HepG2 (cell line): ENCODE measurements at regions not wholly inside any gene's neighbourhood (a gene's known extent, or its start where the extent isn't known, plus 50 kb on each side); places are given as distances from the start of the nearest gene placed in this dataset.

Experiments
- HIC2 ChIP-seq: sonication (generic); formaldehyde crosslinking; IDR thresholded peaks from 2 replicates; pipeline ENCODE4 v1.9.0; 2022; ENCODE audit warnings: low read depth, missing genetic modification reagents
- HMG20A ChIP-seq: IDR thresholded peaks from 2 replicates; pipeline ENCODE4 v1.6.1; 2016; ENCODE audit warnings: borderline replicate concordance
- HMG20B ChIP-seq: conservative IDR thresholded peaks from 2 replicates; pipeline ENCODE4 v1.6.1; 2016; ENCODE audit warnings: missing genetic modification reagents, missing compliant biosample characterization
- IRF2 ChIP-seq: IDR thresholded peaks from 2 replicates; pipeline ENCODE4 v1.6.1; 2018; ENCODE audit warnings: missing genetic modification reagents, missing compliant biosample characterization
- ISX ChIP-seq: sonication (generic); formaldehyde crosslinking; conservative IDR thresholded peaks from 2 replicates; pipeline ENCODE4 v1.5.0; 2020; ENCODE audit warnings: missing genetic modification reagents
- LRRFIP1 ChIP-seq: sonication (generic); formaldehyde crosslinking; conservative IDR thresholded peaks from 2 replicates; pipeline ENCODE4 v1.4.0; 2020; ENCODE audit warnings: missing genetic modification reagents
- MTA1 ChIP-seq: sonication (generic); formaldehyde crosslinking; IDR thresholded peaks from 2 replicates; pipeline ENCODE4 v1.4.0; 2020; ENCODE audit warnings: missing genetic modification reagents, mild to moderate bottlenecking, borderline replicate concordance
- POGZ ChIP-seq: sonication (generic); formaldehyde crosslinking; IDR thresholded peaks from 2 replicates; pipeline ENCODE4 v1.4.0; 2020; ENCODE audit warnings: mild to moderate bottlenecking, missing genetic modification reagents
- PRDM15 ChIP-seq: sonication (generic); formaldehyde crosslinking; IDR thresholded peaks from 2 replicates; pipeline ENCODE4 v1.4.0; 2020; ENCODE audit warnings: missing genetic modification reagents
- SAFB2 ChIP-seq: sonication (generic); formaldehyde crosslinking; IDR thresholded peaks from 2 replicates; pipeline ENCODE4 v1.5.1; 2020; ENCODE audit warnings: missing genetic modification reagents, low read depth, mild to moderate bottlenecking, borderline replicate concordance
- THAP8 ChIP-seq: sonication (generic); formaldehyde crosslinking; IDR thresholded peaks from 2 replicates; pipeline ENCODE4 v1.5.1; 2020; ENCODE audit warnings: missing genetic modification reagents, mild to moderate bottlenecking, borderline replicate concordance
- TMF1 ChIP-seq: sonication (generic); formaldehyde crosslinking; IDR thresholded peaks from 2 replicates; pipeline ENCODE4 v1.8.1; 2022; ENCODE audit warnings: low read depth, missing genetic modification reagents
- TRIM24 ChIP-seq: sonication (generic); formaldehyde crosslinking; IDR thresholded peaks from 2 replicates; pipeline ENCODE4 v1.8.0; 2022; ENCODE audit warnings: mild to moderate bottlenecking, missing genetic modification reagents
- ZBTB7A ChIP-seq: sonication (generic); formaldehyde crosslinking; IDR thresholded peaks from 2 replicates; pipeline ENCODE4 v1.8.0; 2022; ENCODE audit warnings: mild to moderate bottlenecking, missing genetic modification reagents
- ZFP36L2 ChIP-seq: sonication (generic); formaldehyde crosslinking; IDR thresholded peaks from 2 replicates; pipeline ENCODE4 v1.4.0; 2020; ENCODE audit warnings: missing genetic modification reagents
- ZFP41 ChIP-seq: sonication (generic); formaldehyde crosslinking; IDR thresholded peaks from 2 replicates; pipeline ENCODE4 v1.4.0; 2020; ENCODE audit warnings: mild to moderate bottlenecking, missing genetic modification reagents, borderline replicate concordance
- ZFYVE20 ChIP-seq: sonication (generic); formaldehyde crosslinking; IDR thresholded peaks from 2 replicates; pipeline ENCODE4 v1.8.0; 2023; ENCODE audit warnings: low read depth, mild to moderate bottlenecking, moderate library complexity, missing genetic modification reagents, borderline replicate concordance
- ZMYM2 ChIP-seq: sonication (generic); formaldehyde crosslinking; IDR thresholded peaks from 2 replicates; pipeline ENCODE4 v1.8.0; 2022; ENCODE audit warnings: mild to moderate bottlenecking, missing genetic modification reagents
- ZNF766 ChIP-seq: sonication (generic); formaldehyde crosslinking; IDR thresholded peaks from 2 replicates; pipeline ENCODE4 v1.5.0; 2020; ENCODE audit warnings: missing genetic modification reagents, borderline replicate concordance
- ZNF83 ChIP-seq: sonication (generic); formaldehyde crosslinking; IDR thresholded peaks from 2 replicates; pipeline ENCODE4 v1.4.0; 2020; ENCODE audit warnings: missing genetic modification reagents, mild to moderate bottlenecking, borderline replicate concordance

- TF ChIP-seq ZNF83 (CRISPR knock-in tag) (no peak), MTA1 (no peak), THAP8 (CRISPR knock-in tag) (no peak), ZFP41 (CRISPR knock-in tag) (no peak), HIC2 (CRISPR knock-in tag) (no peak), SAFB2 (CRISPR knock-in tag) (peak; percentile 62; the same call in 1 of the 2 replicates), ZNF766 (CRISPR knock-in tag) (peak; percentile 80; the same call in 1 of the 2 replicates), LRRFIP1 (CRISPR knock-in tag) (no peak), TMF1 (CRISPR knock-in tag) (0 out of 2 replicates have a peak, but pooled peaks have one; percentile 49), ZFP36L2 (CRISPR knock-in tag) (no peak; the same call in 1 of the 2 replicates), POGZ (CRISPR knock-in tag) (peak; percentile 74), PRDM15 (CRISPR knock-in tag) (no peak), ZFYVE20 (CRISPR knock-in tag) (no peak), HMG20B (0 out of 2 replicates have a peak, but pooled peaks have one; percentile 46), ZMYM2 (CRISPR knock-in tag) (peak; percentile 96), HMG20A (peak; percentile 74), ZBTB7A (CRISPR knock-in tag) (peak; percentile 42; the same call in 1 of the 2 replicates), IRF2 (CRISPR knock-in tag) (peak; percentile 89), TRIM24 (CRISPR knock-in tag) (no peak), ISX (CRISPR knock-in tag) (no peak)
Observed at GRCh38 chr6:28589234-28589956, 63.7 kb downstream of the GPX5 start (continued).
